ENCODE measurements at regions not wholly inside any gene's neighbourhood (a gene's known extent, or its start where the extent isn't known, plus 50 kb on each side); places are given as distances from the start of the nearest gene placed in this dataset.

DNA sequence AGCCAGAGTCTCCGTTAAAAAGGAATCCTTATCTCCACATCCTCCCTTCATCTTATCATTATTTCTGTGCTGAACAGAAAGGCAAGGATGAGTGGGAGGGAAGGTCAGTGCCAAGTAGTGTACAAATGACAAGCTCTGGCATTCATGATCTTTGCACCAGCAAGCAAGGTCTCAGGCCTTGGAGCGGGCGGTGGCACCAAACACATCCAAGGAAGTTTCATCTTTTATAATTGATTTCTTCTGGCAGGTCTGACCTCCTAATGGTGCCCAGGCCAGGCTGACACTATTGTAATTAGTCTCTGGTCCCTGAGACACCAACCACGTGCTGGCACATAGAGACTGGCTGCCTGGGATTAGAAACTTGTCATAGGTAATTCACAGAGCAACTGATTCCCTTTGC lies 336.6 kb downstream of the EN1 start:
- no peak for DNase-seq (ENCODE audit: low read depth)

GRCh38 chr2:118509319-118510004 lies 338.0 kb downstream of the EN1 start:
- no peak for DNase-seq (ENCODE audit: low read depth)

GRCh38 chr2:118508282-118508681 lies 339.2 kb downstream of the EN1 start:
- DNase-seq (ENCODE audit: low read depth), result no peak

DNA sequence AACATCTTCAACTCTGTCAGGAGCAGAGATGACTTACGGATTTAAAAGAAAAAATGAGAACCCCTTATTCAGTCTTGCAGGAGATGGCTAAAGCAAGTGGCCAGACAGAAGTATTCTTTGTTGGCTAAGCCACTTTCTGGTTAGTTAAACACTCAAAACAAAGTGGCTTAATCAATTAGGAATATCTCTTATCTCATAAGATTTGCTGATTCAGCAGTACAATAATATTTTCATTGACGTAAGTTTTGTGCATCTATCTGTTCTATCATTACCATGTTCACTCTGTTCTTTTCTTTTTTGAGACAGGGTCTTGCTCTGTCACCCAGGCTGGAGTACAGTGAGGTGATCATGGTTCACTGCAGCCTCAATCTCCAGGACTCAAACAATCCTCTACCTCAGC lies 342.0 kb downstream of the EN1 start:
- no peak for DNase-seq (ENCODE audit: low read depth)

DNA sequence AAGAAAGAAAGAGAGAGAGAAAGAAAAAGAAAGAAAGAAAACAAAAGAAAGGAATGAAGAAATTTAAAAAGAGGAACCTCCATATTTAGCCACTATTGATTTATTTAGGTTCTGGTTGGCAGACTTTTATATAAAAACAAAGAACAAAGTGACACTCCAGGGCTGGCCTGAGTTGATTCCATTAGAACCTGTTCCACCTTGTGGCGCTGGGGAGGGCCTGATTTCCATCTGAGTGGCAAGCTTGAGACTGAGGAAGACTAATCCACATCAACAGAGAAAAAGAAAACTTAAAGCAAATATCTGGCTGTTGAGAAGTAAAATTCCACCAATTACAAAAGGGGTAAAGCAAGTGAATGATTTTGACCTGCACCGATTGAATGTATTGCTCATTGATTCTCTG lies 345.3 kb downstream of the EN1 start:
- DNase-seq (ENCODE audit: low read depth), result no peak

DNA sequence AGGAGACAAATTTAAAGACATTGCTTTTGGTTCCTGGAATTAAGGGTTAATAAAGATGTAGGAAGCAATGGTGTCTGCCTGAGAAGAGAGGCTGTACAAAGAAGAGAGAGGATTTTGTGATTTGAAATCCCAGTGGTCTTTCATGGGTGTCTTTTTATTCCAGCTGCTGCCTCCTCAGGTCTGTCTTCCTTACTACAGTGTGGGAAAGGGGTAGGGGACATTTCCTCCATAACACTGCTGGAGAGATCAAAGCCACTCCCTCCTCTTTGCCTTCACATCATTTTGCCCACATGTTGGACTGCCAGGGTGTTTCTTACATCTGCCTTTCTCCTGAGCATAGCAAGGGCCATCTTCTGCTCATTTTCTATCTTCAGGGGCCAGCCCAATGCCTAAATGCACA lies 348.5 kb downstream of the EN1 start:
- no peak for DNase-seq (ENCODE audit: low read depth)

DNA sequence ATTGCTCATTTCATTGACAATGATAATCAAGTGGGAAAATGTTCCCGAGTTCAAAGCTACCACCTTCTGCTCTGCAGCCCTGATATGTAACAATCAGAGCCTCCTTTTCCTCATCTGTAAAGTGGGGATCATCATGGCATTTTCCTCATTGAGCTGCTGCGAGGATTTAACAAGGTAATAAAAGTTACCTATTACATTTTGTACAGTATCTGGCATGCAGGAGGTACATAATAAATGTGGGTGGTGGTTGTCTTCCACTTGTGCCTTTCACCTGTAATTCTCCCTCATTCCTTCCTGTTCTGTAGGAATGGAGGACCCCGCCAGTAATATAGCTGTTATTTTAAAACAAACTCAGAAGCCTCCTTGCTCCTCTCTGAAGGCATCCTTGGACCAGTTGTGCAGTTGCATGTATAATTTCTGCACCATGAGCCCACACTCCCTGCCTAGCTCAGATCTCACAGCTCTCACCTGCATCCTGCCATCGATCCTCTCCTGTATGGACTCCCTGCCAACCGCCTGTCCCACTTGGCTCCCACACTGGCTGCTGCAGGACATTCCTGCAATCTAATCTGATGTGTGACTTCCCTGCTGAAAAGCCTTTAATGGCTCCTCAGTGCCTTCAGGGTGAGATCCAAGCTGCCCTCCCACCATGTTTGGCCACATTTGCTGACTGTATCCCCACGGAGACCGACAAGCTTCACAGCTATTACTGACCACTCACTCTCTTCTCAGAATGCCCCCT lies 350.4 kb downstream of the EN1 start:
- no peak for DNase-seq (ENCODE audit: low read depth)

DNA sequence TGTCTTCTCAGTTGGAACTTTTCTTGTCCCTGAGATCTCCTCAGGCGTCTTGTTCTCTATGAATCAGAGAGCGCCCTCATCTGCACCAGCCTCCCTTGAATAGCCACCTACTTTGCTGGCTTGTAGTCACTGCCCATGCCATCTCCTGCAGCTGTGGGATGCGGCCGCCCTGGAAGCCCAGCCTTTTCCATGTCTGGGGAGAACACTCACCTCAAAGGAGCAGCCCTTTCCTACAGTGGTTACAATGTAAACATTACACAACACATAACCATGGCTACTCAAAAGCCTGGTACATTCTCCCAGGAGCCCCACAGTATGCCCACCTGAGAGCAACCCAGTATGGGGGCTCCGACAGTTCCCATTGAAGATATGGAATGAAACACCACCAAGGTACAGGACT lies 351.0 kb downstream of the EN1 start:
- DNase-seq (ENCODE audit: low read depth), result no peak

- no peak for DNase-seq (ENCODE audit: low read depth)
These were observed 352.2 kb downstream of the EN1 start for GRCh38 chr2:118495290-118495689.

- DNase-seq (ENCODE audit: low read depth), result no peak
These were observed 354.2 kb downstream of the EN1 start for GRCh38 chr2:118493213-118493612.

DNA sequence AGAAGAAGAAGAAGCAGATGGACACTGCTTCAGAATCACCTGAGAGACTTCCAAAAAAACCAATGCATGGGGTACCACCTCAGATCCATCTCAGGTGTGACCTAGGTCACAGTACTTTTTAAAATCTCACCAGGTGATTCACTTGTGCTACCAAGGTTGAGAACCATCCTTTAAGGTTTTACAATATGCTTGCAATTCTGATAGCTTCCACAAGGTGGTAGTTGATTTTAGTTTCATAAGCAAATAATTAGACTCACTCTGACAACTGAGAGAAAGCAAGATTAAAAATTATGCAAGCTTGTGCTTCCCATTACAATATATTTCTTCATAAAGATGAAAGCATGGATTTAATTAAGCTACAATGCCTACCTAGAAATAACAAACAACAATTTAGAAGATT lies 355.1 kb downstream of the EN1 start:
- DNase-seq (ENCODE audit: low read depth), result peak; percentile 1

GRCh38 chr2:118490330-118490729 lies 357.1 kb downstream of the EN1 start:
- no peak for DNase-seq (ENCODE audit: low read depth)

DNA sequence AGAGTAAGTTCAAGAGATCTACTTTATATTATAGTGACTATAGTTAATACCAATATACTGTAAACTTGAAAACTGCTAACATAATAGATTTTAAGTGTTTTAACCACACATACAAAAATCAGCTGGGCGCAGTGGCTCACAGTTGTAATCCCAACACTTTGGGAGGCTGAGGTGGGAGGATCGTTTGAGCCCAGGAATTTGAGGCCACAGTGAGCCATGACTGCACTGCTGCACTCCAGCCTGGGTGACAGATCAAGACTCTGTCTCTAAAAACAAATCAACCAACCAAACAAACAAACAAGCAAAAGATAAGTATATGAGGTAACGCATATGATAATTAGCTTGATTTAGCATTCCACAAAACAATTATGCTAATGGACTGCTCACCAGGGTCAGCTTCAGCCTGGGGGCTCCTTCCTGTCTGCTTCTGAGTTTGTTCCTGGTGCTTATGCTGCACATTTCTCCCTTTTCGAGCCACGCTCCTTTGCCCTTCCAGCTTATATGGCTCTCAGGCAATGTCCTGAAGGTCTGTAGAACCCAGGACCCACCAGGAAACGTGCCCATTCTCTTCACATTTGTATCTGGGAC lies 357.6 kb downstream of the EN1 start:
- DNase-seq (ENCODE audit: low read depth), result no peak

- DNase-seq (ENCODE audit: low read depth), result peak; percentile 3
These were observed 366.1 kb downstream of the EN1 start for GRCh38 chr2:118481299-118481698.

GRCh38 chr2:118479020-118479419 lies 368.4 kb downstream of the EN1 start:
- no peak for DNase-seq (ENCODE audit: low read depth)

DNA sequence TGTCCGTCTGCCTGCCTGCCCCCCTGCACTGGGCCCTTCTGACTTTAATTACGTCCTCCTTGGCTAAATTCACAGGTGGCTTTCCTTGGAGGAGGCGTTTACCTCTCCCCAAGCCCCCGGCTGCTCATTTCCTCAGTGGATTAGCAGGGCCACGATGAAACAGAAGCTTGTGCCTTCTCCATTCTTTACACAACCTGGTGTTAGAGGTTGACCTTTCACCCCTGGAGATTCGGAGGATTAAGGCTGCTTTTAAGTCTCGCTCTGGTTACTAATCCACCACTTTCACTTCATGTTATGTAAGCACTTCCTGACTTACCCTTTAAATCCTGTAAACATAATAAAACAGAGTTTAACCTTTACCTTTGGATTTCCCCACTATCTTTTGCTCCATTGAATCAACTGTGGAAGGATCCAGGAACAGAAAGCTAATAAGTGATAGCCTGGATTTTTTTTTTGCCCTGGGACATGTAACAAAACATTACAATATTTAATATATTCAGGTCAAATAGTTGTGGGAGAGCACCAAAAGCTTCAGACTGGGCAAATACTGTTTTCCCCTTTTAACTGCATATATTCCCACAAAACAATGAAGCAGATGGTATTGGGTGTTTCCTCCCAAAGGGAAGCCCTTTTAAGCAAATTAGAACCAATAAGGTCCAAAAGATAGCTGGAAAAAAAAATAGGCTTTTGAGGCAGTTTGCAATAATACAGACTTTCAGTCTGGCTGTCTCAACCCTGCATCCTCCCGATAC lies 370.2 kb downstream of the EN1 start:
- DNase-seq (ENCODE audit: low read depth), result no peak

DNA sequence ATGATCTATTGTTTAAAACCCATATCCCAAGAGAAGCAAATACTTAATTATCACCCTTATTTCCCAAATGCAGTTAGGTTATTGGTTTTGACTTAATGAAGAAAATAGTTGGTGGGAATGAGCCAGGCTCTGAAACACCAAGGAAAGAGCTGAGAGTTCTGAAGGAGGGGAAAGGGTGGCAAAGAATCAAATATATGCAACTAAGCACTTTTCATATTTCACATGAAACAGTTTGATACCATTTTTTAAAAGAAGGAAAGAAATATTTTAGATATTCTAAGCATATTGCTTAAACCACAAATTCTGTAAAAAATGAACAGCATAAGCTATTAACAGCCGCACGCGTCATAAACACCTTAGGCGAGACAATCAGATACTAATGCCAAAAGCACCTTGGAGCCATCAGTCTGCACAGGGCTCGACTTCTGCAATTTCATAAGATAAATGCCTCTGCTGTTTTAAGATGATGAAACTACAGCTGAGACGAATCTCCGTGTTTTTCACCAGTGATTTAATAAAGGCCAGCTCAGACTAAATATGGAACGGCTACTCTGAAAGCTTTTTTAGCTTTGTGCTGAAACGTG lies 371.7 kb downstream of the EN1 start:
- DNase-seq (ENCODE audit: low read depth), result no peak

- no peak for DNase-seq (ENCODE audit: low read depth)
These were observed 372.9 kb downstream of the EN1 start for GRCh38 chr2:118474541-118474920.

DNA sequence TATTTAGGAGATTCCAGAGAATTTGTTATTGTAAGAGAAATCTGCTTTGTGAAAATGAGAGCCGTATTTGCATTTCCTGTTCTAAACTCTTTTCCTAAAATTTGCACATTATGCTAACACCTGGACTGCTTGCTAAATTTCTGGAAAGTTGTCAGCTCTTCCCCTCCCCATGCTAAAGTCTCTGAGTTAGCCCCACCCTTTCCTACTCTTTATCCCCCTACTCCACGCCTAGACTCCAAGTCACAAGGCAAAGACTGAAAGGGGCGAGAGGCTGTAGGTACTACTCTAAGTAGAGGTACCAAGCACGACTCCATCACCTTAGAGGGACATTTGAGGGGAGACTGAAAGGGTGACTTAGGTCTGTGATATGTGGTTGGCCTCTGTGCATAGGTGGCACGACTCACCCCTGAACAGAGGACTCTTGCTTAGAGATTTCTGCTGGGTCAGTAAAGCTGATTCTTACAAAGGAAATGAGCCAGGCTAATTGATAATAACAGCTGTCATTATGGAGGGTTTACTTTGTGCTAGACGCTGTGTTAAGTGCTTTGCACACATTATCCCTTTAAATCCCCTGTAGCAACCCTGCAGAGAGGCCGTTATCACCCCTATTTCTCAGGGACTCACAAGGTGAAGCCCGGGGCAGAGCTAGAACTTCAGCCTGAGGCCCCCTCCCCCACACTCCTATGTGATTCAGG lies 373.5 kb downstream of the EN1 start:
- DNase-seq (ENCODE audit: low read depth), result no peak

DNA sequence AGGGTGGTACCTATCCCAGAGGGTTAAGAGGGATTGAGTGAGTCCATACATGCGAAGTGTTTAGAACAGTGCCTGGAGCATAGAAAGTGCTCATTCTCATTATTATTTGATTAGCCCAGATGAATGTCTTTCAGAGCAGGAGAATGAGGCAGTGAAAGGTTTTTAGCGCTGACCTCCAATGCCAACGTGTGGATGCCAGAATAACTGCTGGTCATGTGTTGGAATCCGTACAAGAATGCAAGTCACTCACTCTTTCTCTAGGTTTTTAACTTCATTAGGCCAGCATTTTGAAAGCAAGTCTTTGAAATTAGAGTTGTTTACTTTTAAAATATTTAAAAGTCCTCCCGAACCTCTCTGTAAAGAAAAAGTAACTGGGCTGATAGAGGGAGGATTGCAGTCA lies 374.2 kb downstream of the EN1 start:
- DNase-seq (ENCODE audit: low read depth), result no peak

DNA sequence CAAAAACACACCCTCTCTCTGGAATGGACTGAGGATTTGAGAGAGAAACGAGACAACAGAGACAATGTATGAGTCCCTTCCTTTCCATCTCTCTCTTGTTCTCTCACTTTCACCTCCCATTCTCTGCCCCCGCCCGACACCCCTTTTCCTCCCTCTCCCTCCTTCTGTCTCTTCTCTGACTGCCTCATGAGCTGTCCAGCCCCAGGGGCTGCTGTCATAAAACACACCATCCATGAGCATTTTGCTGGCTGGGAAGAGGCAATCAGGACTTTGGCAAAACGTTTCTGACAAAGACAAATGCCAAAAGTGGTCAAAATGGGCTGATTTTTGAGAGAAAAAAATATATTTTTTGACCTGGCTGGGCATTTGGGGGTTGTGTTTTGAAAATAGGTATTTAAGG lies 377.2 kb downstream of the EN1 start:
- DNase-seq (ENCODE audit: low read depth), result no peak

GRCh38 chr2:118469103-118469502 lies 378.3 kb downstream of the EN1 start:
- DNase-seq (ENCODE audit: low read depth), result no peak

Measured in stromal cell of bone marrow (primary cell).